Activated CD8-positive, alpha-beta T cell treated with anti-CD3 and anti-CD28 coated beads, Interleukin-2, amount 10 ng/mL, durations not matched to agents 7 days and 5 days (primary cell): ENCODE measurements at regions not wholly inside any gene's neighbourhood (a gene's known extent, or its start where the extent isn't known, plus 50 kb on each side); places are given as distances from the start of the nearest gene placed in this dataset.

Source experiments
- ATAC-seq: fragments of 150-1000 bp; cut with Tn5 transposase; one replicate; pipeline ENCODE4 v1.10.0; 2021; ENCODE audit warnings: moderate library complexity
- CTCF ChIA-PET: fragments of 350-600 bp; sonication (Branson Sonifier 250); formaldehyde crosslinking; loops from one replicate; lab custom pipeline; 2021; ENCODE audit warnings: antibody characterized with exemption; lab: Charles Lee
- POLR2A ChIA-PET: fragments of 350-600 bp; sonication (Branson Sonifier 250); formaldehyde crosslinking; loops from one replicate; lab custom pipeline; 2021; ENCODE audit warnings: antibody characterized with exemption; lab: Charles Lee
- DNase-seq: peaks from one replicate; pipeline ENCODE4 v3.0.0-alpha.2; 2020
- H3K27ac Mint-ChIP-seq: one replicate; pipeline ENCODE4 v1.8.0; 2021; ENCODE audit warnings: mild to moderate bottlenecking, mixed read lengths
- H3K27me3 Mint-ChIP-seq: one replicate; pipeline ENCODE4 v1.8.0; 2021; ENCODE audit warnings: low read depth, mixed read lengths
- H3K36me3 Mint-ChIP-seq: one replicate; pipeline ENCODE4 v1.8.0; 2021; ENCODE audit warnings: low read depth, mixed read lengths
- H3K4me1 Mint-ChIP-seq: one replicate; pipeline ENCODE4 v1.8.0; 2021; ENCODE audit warnings: low read depth, mixed read lengths
- H3K4me3 Mint-ChIP-seq: one replicate; pipeline ENCODE4 v1.8.0; 2021; ENCODE audit warnings: mild to moderate bottlenecking, mixed read lengths
- H3K9me3 Mint-ChIP-seq: one replicate; pipeline ENCODE4 v1.8.0; 2022; ENCODE audit warnings: mixed read lengths; ENCODE audit not compliant: insufficient read depth

DNA sequence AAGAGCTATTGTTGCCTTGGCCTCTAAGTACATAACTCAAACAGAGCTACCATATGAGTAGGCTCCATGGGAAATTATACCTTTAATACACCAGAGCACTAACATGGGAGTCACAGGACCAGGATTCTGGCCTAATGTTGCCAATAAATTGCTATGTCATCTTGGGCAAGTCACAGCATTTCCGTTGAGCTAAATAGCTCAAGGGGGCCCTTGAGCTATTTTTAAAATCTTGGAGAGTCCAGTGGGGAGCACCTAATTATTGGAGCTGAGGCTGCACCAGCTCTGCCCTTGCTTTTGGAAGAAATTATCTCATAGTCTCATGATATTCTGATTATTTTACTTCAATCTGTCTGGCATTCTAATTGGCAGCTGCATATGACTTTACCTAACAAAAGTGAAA, 350.8 kb downstream of the ENC1 start:
- no peak overlapping the region for H3K4me3 Mint-ChIP-seq
- no peaks in the 10 kb centered on the region for H3K36me3 Mint-ChIP-seq
- H3K27ac Mint-ChIP-seq: no peak overlapping the region
- ATAC-seq (no peak), DNase-seq (no peak)
- CTCF ChIA-PET: no interaction called here
- POLR2A ChIA-PET: interaction anchor here (0.5 kb wide), 1 partner anchor 101 kb away, joined by 3 read pairs; no protein-coding TSS in a partner anchor
- no peaks in the 10 kb centered on the region for H3K9me3 Mint-ChIP-seq
- H3K27me3 Mint-ChIP-seq: peaks cover 2% of the 10 kb centered on the region
- H3K4me1 Mint-ChIP-seq: no peaks in the 10 kb centered on the region

- CTCF ChIA-PET: no interaction called here
- H3K27ac Mint-ChIP-seq: no peak overlapping the region
These were observed 351.3 kb downstream of the ENC1 start for GRCh38 chr5:74289238-74289637.

DNA sequence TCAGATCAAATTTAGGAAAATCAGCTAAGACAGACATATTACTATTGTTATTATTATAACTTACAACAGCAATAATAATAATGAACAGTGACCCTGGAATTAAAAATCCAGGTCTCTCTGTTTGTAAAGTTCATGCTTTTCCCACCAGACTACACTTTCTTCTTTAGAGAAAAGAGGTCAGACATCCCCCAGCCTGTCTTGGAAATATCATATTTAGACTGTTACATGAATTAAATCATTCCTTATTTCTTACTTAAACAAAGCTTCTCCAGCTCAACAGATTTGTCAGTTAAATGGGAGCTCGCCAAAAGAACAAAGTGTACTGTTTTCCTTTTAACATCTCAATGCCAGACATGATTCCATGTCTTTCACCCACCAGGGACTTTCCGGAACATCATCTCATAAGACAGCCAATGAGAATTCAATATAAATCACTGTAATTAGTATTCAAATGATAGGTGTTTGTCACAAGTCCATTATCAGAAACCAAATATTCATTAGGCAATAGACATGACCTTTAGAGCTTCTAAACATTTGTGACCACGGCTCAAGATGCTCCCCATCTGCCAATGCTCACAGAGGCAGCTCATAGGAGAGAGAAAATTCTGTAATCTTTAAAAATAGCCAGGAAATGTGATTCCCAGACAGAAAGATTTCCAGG, 351.9 kb downstream of the ENC1 start:
- no peak for ATAC-seq
- H3K4me3 Mint-ChIP-seq: no peak overlapping the region
- peaks cover 2% of the 10 kb centered on the region for H3K27me3 Mint-ChIP-seq
- no peak for DNase-seq
- no peaks in the 10 kb centered on the region for H3K4me1 Mint-ChIP-seq
- ChIA-PET CTCF (no interaction called here), POLR2A (no interaction called here)
- H3K27ac Mint-ChIP-seq: no peak overlapping the region
- H3K9me3 Mint-ChIP-seq: no peaks in the 10 kb centered on the region
- H3K36me3 Mint-ChIP-seq: no peaks in the 10 kb centered on the region

More at GRCh38 chr5:74289238-74289637, 351.3 kb downstream of the ENC1 start:
- POLR2A ChIA-PET: interaction anchor here (0.5 kb wide), 1 partner anchor 102 kb away, joined by 3 read pairs; no protein-coding TSS in a partner anchor
- Mint-ChIP-seq H3K4me1 (no peaks in the 10 kb centered on the region), H3K9me3 (no peaks in the 10 kb centered on the region), H3K36me3 (no peaks in the 10 kb centered on the region), H3K27me3 (peaks cover 2% of the 10 kb centered on the region), H3K4me3 (no peak overlapping the region)
- DNase-seq: no peak
- ATAC-seq: no peak

GRCh38 chr5:74288038-74288437, 352.5 kb downstream of the ENC1 start:
- Mint-ChIP-seq H3K27me3 (peaks cover 2% of the 10 kb centered on the region), H3K9me3 (no peaks in the 10 kb centered on the region), H3K36me3 (no peaks in the 10 kb centered on the region), H3K4me3 (no peak overlapping the region), H3K27ac (no peak overlapping the region), H3K4me1 (no peaks in the 10 kb centered on the region)
- DNase-seq (no peak), ATAC-seq (no peak)
- POLR2A ChIA-PET: no interaction called here
- CTCF ChIA-PET: no interaction called here

GRCh38 chr5:74286734-74287695, 353.5 kb downstream of the ENC1 start:
- no peaks in the 10 kb centered on the region for H3K36me3 Mint-ChIP-seq
- ATAC-seq (no peak), DNase-seq (no peak)
- H3K4me1 Mint-ChIP-seq: no peaks in the 10 kb centered on the region
- no peaks in the 10 kb centered on the region for H3K9me3 Mint-ChIP-seq
- no peak overlapping the region for H3K4me3 Mint-ChIP-seq
- no peak overlapping the region for H3K27ac Mint-ChIP-seq
- CTCF ChIA-PET: interaction anchor here (1.0 kb wide), 1 partner anchor 9 kb away, joined by 4 read pairs; no protein-coding TSS in a partner anchor
- POLR2A ChIA-PET: no interaction called here
- peaks cover 2% of the 10 kb centered on the region for H3K27me3 Mint-ChIP-seq

GRCh38 chr5:74285675-74286280, 354.8 kb downstream of the ENC1 start:
- Mint-ChIP-seq H3K36me3 (no peaks in the 10 kb centered on the region), H3K27me3 (peaks cover 2% of the 10 kb centered on the region), H3K4me3 (no peak overlapping the region), H3K4me1 (no peaks in the 10 kb centered on the region), H3K27ac (no peak overlapping the region), H3K9me3 (no peaks in the 10 kb centered on the region)
- DNase-seq (no peak), ATAC-seq (no peak)
- CTCF ChIA-PET: interaction anchor here (1.0 kb wide), 1 partner anchor 8 kb away, joined by 4 read pairs; no protein-coding TSS in a partner anchor
- POLR2A ChIA-PET: no interaction called here

DNA sequence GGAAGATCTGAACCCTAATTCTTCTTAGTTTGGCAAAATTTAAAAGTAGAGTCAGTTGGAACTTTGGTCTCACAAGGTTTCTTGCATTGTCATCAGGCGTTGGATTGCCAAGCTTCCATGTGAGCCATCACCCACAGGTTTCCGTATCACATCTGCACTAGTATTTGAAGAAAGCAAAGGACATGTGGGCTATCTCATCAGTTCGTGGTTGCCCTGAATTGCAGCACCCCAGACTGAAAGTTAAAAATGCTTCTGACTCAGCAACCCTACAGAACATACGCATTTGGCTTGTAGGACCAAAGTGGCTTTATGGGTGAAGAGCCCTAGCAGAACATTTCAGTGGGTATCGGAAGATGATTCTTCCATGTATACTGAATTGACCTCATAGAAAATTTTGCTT, 358.0 kb downstream of the ENC1 start:
- Mint-ChIP-seq H3K36me3 (no peaks in the 10 kb centered on the region), H3K9me3 (no peaks in the 10 kb centered on the region), H3K27ac (no peak overlapping the region), H3K4me3 (no peak overlapping the region), H3K27me3 (peaks cover 6% of the 10 kb centered on the region), H3K4me1 (no peaks in the 10 kb centered on the region)
- ATAC-seq (no peak), DNase-seq (no peak)
- CTCF ChIA-PET: no interaction called here
- POLR2A ChIA-PET: no interaction called here

DNA sequence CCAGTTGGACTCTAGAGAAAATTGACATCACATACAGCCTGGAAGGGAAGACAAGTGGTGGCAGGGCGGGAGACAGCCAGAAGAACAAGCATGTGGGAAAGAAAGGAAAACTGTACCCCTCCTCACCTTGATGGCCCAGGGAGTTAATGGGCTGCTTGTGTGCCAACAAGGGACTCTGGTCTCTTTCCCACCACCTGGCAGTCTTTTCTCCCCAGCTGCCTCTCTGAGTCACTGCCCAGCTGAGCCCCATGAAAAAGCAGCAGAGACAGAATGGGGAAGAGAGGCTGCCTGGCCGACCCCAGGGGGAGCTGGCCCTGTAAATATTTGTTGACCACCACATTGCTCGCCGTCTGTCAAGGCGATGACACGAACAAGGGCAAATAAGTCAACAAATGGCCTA, 359.4 kb downstream of the ENC1 start:
- CTCF ChIA-PET: no interaction called here
- H3K9me3 Mint-ChIP-seq: no peaks in the 10 kb centered on the region

DNA sequence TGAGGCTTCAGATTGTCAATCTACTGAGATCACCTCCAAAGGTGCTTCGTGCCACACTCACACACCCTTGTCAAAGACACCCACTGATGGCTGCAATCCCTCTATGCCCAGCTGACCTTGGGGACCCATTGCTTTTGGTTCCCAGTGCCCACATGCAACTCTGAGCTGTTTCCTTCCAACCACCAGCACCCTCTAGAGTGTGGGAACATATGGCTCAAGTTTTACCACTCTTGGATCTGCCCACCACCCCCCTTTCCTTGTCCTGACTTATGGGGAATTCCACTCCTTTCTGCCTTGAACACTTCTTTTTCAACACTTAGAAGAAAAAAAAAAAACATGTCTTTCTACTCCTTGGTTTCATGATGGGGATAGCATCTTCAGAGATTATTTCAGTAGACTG, 360.2 kb downstream of the ENC1 start:
- DNase-seq (no peak), ATAC-seq (no peak)
- Mint-ChIP-seq H3K27me3 (peaks cover 6% of the 10 kb centered on the region), H3K4me3 (no peak overlapping the region), H3K4me1 (no peaks in the 10 kb centered on the region), H3K36me3 (no peaks in the 10 kb centered on the region), H3K27ac (no peak overlapping the region), H3K9me3 (no peaks in the 10 kb centered on the region)
- ChIA-PET CTCF (no interaction called here), POLR2A (no interaction called here)

More for the DNA sequence above, 359.4 kb downstream of the ENC1 start:
- Mint-ChIP-seq H3K4me3 (no peak overlapping the region), H3K27ac (no peak overlapping the region), H3K36me3 (no peaks in the 10 kb centered on the region), H3K4me1 (no peaks in the 10 kb centered on the region), H3K27me3 (peaks cover 6% of the 10 kb centered on the region)
- ATAC-seq: no peak
- no peak for DNase-seq
- POLR2A ChIA-PET: no interaction called here

DNA sequence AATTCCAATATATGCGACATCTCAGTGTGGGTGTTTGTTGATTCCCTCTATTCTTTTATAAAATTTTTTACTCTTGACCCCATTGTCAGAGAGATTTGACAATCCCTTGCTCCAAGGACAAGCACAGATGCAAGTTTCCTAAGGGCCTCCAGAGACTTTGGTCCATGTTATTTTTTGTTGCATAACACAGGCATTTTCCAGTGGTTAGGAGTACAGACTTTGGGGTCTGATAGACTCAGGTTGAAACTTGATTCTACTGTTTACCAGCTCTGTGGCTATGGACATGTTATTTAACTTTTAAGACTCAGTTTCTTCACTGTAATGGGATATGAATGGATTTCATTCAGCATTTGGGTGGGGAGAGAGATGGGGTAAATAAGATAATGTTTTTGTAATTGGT, 361.3 kb downstream of the ENC1 start:
- no peak for ATAC-seq
- Mint-ChIP-seq H3K4me3 (no peak overlapping the region), H3K4me1 (no peaks in the 10 kb centered on the region), H3K27me3 (peaks cover 6% of the 10 kb centered on the region), H3K9me3 (no peaks in the 10 kb centered on the region), H3K27ac (no peak overlapping the region), H3K36me3 (no peaks in the 10 kb centered on the region)
- POLR2A ChIA-PET: no interaction called here
- CTCF ChIA-PET: no interaction called here
- no peak for DNase-seq

GRCh38 chr5:74277418-74277817, 363.1 kb downstream of the ENC1 start:
- CTCF ChIA-PET: no interaction called here

More at GRCh38 chr5:74277418-74277817, 363.1 kb downstream of the ENC1 start:
- H3K4me3 Mint-ChIP-seq: no peak overlapping the region
- H3K9me3 Mint-ChIP-seq: no peaks in the 10 kb centered on the region
- H3K4me1 Mint-ChIP-seq: no peaks in the 10 kb centered on the region
- H3K27ac Mint-ChIP-seq: no peak overlapping the region
- H3K36me3 Mint-ChIP-seq: no peaks in the 10 kb centered on the region
- H3K27me3 Mint-ChIP-seq: peaks cover 6% of the 10 kb centered on the region
- DNase-seq: no peak
- ATAC-seq: no peak
- POLR2A ChIA-PET: no interaction called here
